B cell (primary cell): ENCODE measurements at regions not wholly inside any gene's neighbourhood (a gene's known extent, or its start where the extent isn't known, plus 50 kb on each side); places are given as distances from the start of the nearest gene placed in this dataset.

Source experiments
- ATAC-seq: fragments of 200-7000 bp; cut with Tn5 transposase; one replicate; pipeline ENCODE4 v1.10.0; 2021; ENCODE audit warnings: low read depth, mild to moderate bottlenecking, moderate number of reproducible peaks, moderate library complexity
- CTCF ChIA-PET: fragments of 350-600 bp; sonication (Branson Sonifier 250); formaldehyde crosslinking; loops from one replicate; lab custom pipeline; 2021; ENCODE audit warnings: antibody characterized with exemption, inconsistent platforms; lab: Charles Lee
- POLR2A ChIA-PET: fragments of 350-600 bp; sonication (Branson Sonifier 250); formaldehyde crosslinking; loops from one replicate; lab custom pipeline; 2021; ENCODE audit warnings: antibody characterized with exemption; lab: Charles Lee
- DNase-seq: peaks from one replicate; pipeline ENCODE4 v3.0.0; 2013
- H2AFZ ChIP-seq: 2 replicates; pipeline ENCODE4 v1.6.1; 2012; ENCODE audit warnings: mild to moderate bottlenecking, low read depth, low read length; ENCODE audit not compliant: insufficient read depth, poor library complexity, severe bottlenecking
- H3K27ac ChIP-seq, 2 donors: 1 replicate in 1 of 2; 2 replicates in 1 of 2; pipeline ENCODE4 v1.5.1; 2012 to 2013; ENCODE audit warnings: low read length in 2 of 2, mild to moderate bottlenecking in 2 of 2, moderate library complexity in 1 of 2
- H3K27me3 ChIP-seq, 4 experiments: fragments of 200-600 bp in 1 of 4; sonication (generic) in 1 of 4; replicated peaks in 1 of 4; 1 replicate in 2 of 4; 2 replicates in 2 of 4; pipeline versions ENCODE4 v1.6.1 to v1.7.0; 2013 to 2016; ENCODE audit warnings: low read length in 3 of 4, mild to moderate bottlenecking in 2 of 4, mixed read lengths in 1 of 4, moderate library complexity in 1 of 4; ENCODE audit not compliant: insufficient read depth in 4 of 4, control insufficient read depth in 3 of 4; ENCODE audit errors: control extremely low read depth in 1 of 4
- H3K36me3 ChIP-seq, 2 experiments: replicated peaks in 1 of 2; 1 replicate in 1 of 2; 2 replicates in 1 of 2; pipeline versions ENCODE4 v1.6.1 to v1.7.1; 2013; ENCODE audit warnings: low read length in 1 of 2; ENCODE audit not compliant: insufficient read depth in 2 of 2, control insufficient read depth in 1 of 2; ENCODE audit errors: control extremely low read depth in 1 of 2, extremely low read depth in 1 of 2
- H3K4me1 ChIP-seq, 2 donors: fragments of 200-600 bp in 1 of 2; sonication (generic) in 1 of 2; 1 replicate in 1 of 2; 2 replicates in 1 of 2; pipeline versions ENCODE4 v1.5.1 to v1.6.1; 2013 to 2017; ENCODE audit warnings: low read length in 2 of 2; ENCODE audit not compliant: control insufficient read depth in 2 of 2, insufficient read depth in 2 of 2
- H3K4me2 ChIP-seq: replicated peaks from 2 replicates; pipeline ENCODE3; 2012; ENCODE audit warnings: mild to moderate bottlenecking, low read depth, low read length; ENCODE audit not compliant: poor library complexity, severe bottlenecking
- H3K4me3 ChIP-seq, 5 experiments: fragments of 200-600 bp in 1 of 5; sonication (generic) in 1 of 5; 1 replicate in 3 of 5; 2 replicates in 2 of 5; pipeline versions ENCODE4 v1.5.1 to v1.7.0; 2011 to 2016; ENCODE audit warnings: low read length in 4 of 5, mild to moderate bottlenecking in 4 of 5, low read depth in 2 of 5, control low read depth in 1 of 5, moderate library complexity in 1 of 5; ENCODE audit not compliant: insufficient read depth in 1 of 5; ENCODE audit errors: control extremely low read depth in 1 of 5, extremely low read depth in 1 of 5
- H3K79me2 ChIP-seq: fragments of 200-600 bp; sonication (generic); one replicate; pipeline ENCODE4 v1.6.0; 2016; ENCODE audit warnings: low read length; ENCODE audit not compliant: control insufficient read depth, insufficient read depth
- H3K9ac ChIP-seq: fragments of 200-600 bp; sonication (generic); 2 replicates; pipeline ENCODE4 v1.6.1; 2017; ENCODE audit warnings: mild to moderate bottlenecking, low read length, moderate library complexity
- H3K9me3 ChIP-seq, 3 donors: one replicate each; pipeline versions ENCODE4 v1.6.1 to v1.7.1; 2013; ENCODE audit warnings: low read length in 2 of 3; ENCODE audit not compliant: control insufficient read depth in 2 of 3, insufficient read depth in 1 of 3; ENCODE audit errors: control extremely low read depth in 1 of 3
- H4K20me1 ChIP-seq: 2 replicates; pipeline ENCODE4 v1.6.0; 2012; ENCODE audit warnings: mild to moderate bottlenecking, low read length; ENCODE audit not compliant: insufficient read depth, control insufficient read depth, poor library complexity, severe bottlenecking
- H3K27ac Mint-ChIP-seq: one replicate; pipeline ENCODE4 v1.8.0; 2021; ENCODE audit warnings: mixed read lengths
- H3K27me3 Mint-ChIP-seq: one replicate; pipeline ENCODE4 v1.8.0; 2021; ENCODE audit warnings: mixed read lengths
- H3K4me1 Mint-ChIP-seq: one replicate; pipeline ENCODE4 v1.8.0; 2021; ENCODE audit warnings: mixed read lengths
- H3K4me3 Mint-ChIP-seq: one replicate; pipeline ENCODE4 v1.8.0; 2021; ENCODE audit warnings: mixed read lengths
- H3K9me3 Mint-ChIP-seq: one replicate; pipeline ENCODE4 v1.8.0; 2022; ENCODE audit warnings: mixed read lengths; ENCODE audit not compliant: insufficient read depth
- EZH2 ChIP-seq: IDR thresholded peaks from 2 replicates; pipeline ENCODE4 v1.6.1; 2012; ENCODE audit warnings: borderline replicate concordance, low read depth, mild to moderate bottlenecking, moderate library complexity, low read length; ENCODE audit not compliant: insufficient read depth, poor library complexity, severe bottlenecking
- WGBS: methylation state at CpG from one replicate; pipeline ENCODE4 v1.1.5; 2013; ENCODE audit warnings: missing lambda C conversion rate; ENCODE audit not compliant: insufficient coverage; 5-methylcytosine and 5-hydroxymethylcytosine counted together
- intact Hi-C: fragments of 100-400 bp; cut with micrococcal nuclease; formaldehyde crosslinking; loops from one replicate; pipeline ENCODE4 v1.10.0; 2022
- TF ChIP-seq, protein P1 (sequence below): fragments of 200-600 bp; IDR thresholded peaks from one replicate; pipeline ENCODE4 v1.8.0; 2022; ENCODE audit warnings: antibody characterized with exemption, mild to moderate bottlenecking

DNA sequence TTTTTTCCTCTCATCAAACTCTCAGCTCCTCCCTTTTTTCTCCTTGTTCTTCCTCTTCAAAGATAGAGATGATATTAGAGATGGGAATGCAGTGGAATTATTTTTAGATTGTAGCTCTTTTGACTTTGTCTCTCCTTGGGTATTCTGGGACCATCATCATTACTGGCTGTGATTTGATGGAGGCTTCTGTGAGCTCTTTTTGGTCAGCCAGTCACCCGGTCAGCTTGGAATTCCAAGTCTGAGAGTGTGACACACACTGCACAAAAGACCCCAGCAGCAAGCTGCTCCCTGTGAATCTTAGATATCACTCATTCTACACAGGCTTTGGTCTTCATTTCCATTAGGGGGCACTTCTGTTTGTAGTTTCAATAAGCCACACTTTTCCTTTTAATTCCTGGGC, 51.6 kb upstream of the NEK7 start:
- no peak overlapping the region for H3K4me2 ChIP-seq
- ATAC-seq = no peak
- H3K9me3 ChIP-seq = no peaks in the 10 kb centered on the region
- H3K4me3 ChIP-seq = no peak overlapping the region
- Mint-ChIP-seq H3K27ac (no peak overlapping the region), H3K9me3 (no peaks in the 10 kb centered on the region), H3K27me3 (peaks cover 4% of the 10 kb centered on the region), H3K4me1 (no peaks in the 10 kb centered on the region), H3K4me3 (no peak overlapping the region)
- H3K4me1 ChIP-seq = no peaks in the 10 kb centered on the region
- H3K79me2 ChIP-seq = no peaks in the 10 kb centered on the region
- POLR2A ChIA-PET = no interaction called here
- H3K27me3 ChIP-seq = no peaks in the 10 kb centered on the region
- WGBS = 83% methylated on average over 1 of the region's 1 CpG
- no peak overlapping the region for H3K27ac ChIP-seq
- H3K9ac ChIP-seq = no peak overlapping the region
- H4K20me1 ChIP-seq = no peaks in the 10 kb centered on the region
- H2AFZ ChIP-seq = no peak overlapping the region
- intact Hi-C loops = no loop called here
- H3K36me3 ChIP-seq = no peaks in the 10 kb centered on the region
- CTCF ChIA-PET = no interaction called here
- TF ChIP-seq, protein P1, sequence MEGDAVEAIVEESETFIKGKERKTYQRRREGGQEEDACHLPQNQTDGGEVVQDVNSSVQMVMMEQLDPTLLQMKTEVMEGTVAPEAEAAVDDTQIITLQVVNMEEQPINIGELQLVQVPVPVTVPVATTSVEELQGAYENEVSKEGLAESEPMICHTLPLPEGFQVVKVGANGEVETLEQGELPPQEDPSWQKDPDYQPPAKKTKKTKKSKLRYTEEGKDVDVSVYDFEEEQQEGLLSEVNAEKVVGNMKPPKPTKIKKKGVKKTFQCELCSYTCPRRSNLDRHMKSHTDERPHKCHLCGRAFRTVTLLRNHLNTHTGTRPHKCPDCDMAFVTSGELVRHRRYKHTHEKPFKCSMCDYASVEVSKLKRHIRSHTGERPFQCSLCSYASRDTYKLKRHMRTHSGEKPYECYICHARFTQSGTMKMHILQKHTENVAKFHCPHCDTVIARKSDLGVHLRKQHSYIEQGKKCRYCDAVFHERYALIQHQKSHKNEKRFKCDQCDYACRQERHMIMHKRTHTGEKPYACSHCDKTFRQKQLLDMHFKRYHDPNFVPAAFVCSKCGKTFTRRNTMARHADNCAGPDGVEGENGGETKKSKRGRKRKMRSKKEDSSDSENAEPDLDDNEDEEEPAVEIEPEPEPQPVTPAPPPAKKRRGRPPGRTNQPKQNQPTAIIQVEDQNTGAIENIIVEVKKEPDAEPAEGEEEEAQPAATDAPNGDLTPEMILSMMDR = no peak
- no peak for TF ChIP-seq EZH2
- no peak for DNase-seq

DNA sequence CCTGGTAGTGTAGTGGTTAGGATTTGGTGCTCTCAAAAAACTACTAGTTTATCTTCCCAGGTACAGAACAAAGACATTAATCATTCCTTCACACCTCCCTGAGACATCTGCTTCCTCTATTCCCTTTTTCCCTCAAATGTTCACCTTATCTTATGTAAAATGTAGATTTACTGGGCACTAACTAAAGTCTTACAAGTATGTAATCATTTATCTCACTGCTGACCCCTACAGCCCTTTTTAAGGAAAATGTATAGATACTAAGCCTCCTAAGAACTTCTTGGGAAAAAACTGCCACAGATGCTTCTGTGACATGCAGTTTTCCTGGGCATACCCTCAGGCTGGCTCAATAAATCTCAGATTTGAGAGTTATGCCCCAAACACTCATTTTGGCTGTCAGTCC, 50.8 kb upstream of the NEK7 start:
- intact Hi-C loops = no loop called here
- Histone ChIP-seq H3K4me1 (no peaks in the 10 kb centered on the region), H3K4me2 (no peak overlapping the region), H4K20me1 (no peaks in the 10 kb centered on the region), H3K27me3 (no peaks in the 10 kb centered on the region), H3K27ac (no peak overlapping the region), H3K79me2 (no peaks in the 10 kb centered on the region), H3K9me3 (no peaks in the 10 kb centered on the region), H3K4me3 (no peak overlapping the region), H2AFZ (no peak overlapping the region), H3K36me3 (no peaks in the 10 kb centered on the region), H3K9ac (no peak overlapping the region)
- H3K27ac Mint-ChIP-seq = no peak overlapping the region
- H3K9me3 Mint-ChIP-seq = no peaks in the 10 kb centered on the region
- no peak overlapping the region for H3K4me3 Mint-ChIP-seq
- no peak for TF ChIP-seq EZH2
- ChIA-PET CTCF (no interaction called here), POLR2A (no interaction called here)
- ATAC-seq (no peak), DNase-seq (no peak)
- H3K27me3 Mint-ChIP-seq = peaks cover 4% of the 10 kb centered on the region
- H3K4me1 Mint-ChIP-seq = no peaks in the 10 kb centered on the region
